ENCODE measurements at regions not wholly inside any gene's neighbourhood (a gene's known extent, or its start where the extent isn't known, plus 50 kb on each side); places are given as distances from the start of the nearest gene placed in this dataset.

- dilution Hi-C loops (cut with MboI; ENCODE audit: extremely low pct_ligation_motif_present, low sequenced_read_pairs) (no loop called here), intact Hi-C loops (cut with micrococcal nuclease) (no loop called here)
- ChIA-PET POLR2A (no interaction called here), CTCF (no interaction called here)
- Histone ChIP-seq H3K4me3 (replicated peaks in 1 of 3; ENCODE audit: insufficient read depth in 1 of 3, low read depth in 1 of 3, low read length in 3 of 3) (no peak overlapping the region), H3K4me1 (ENCODE audit: control insufficient read depth, extremely low read depth, insufficient read depth, low read length) (no peaks in the 10 kb centered on the region), H4K20me1 (replicated peaks; ENCODE audit: control insufficient read depth, extremely low read depth, insufficient read depth, low read length) (no peaks in the 10 kb centered on the region), H3K9me3 (replicated peaks; ENCODE audit: control insufficient read depth, insufficient read depth, low read length) (no peaks in the 10 kb centered on the region), H3K27ac (ENCODE audit: insufficient read depth, low read depth, low read length) (no peak overlapping the region), H2AFZ (ENCODE audit: low read depth, low read length) (no peak overlapping the region), H3K9me1 (replicated peaks; ENCODE audit: control insufficient read depth, extremely low read depth, insufficient read depth, low read length) (no peaks in the 10 kb centered on the region), H3K27me3 (ENCODE audit: control insufficient read depth in 2 of 2, insufficient read depth in 2 of 2, low read length in 2 of 2) (no peaks in the 10 kb centered on the region), H3K79me2 (ENCODE audit: control insufficient read depth, insufficient read depth, low read length) (no peaks in the 10 kb centered on the region), H3K4me2 (ENCODE audit: insufficient read depth, low read length) (no peak overlapping the region), H3K9ac (replicated peaks; ENCODE audit: extremely low read depth, insufficient read depth, low read length) (no peak overlapping the region), H3K36me3 (ENCODE audit: control insufficient read depth in 2 of 2, extremely low read depth in 1 of 2, insufficient read depth in 2 of 2, low read length in 2 of 2) (no peaks in the 10 kb centered on the region)
- no peak for TF ChIP-seq MYC (IDR thresholded peaks at IDR 0.05; ENCODE audit: low read depth, low read length)
- no peak for TF ChIP-seq MAX (IDR thresholded peaks at IDR 0.05; ENCODE audit: insufficient read depth, insufficient read length)
- TF ChIP-seq POLR2A (IDR thresholded peaks at IDR 0.05; ENCODE audit: low read depth, low read length), result no peak
- no peak for TF ChIP-seq GATA2 (IDR thresholded peaks at IDR 0.05; ENCODE audit: insufficient read depth, insufficient read length, low read depth, low read length)
- no peak for TF ChIP-seq EZH2 (IDR thresholded peaks at IDR 0.05; ENCODE audit: borderline replicate concordance, low read depth, low read length, severe bottlenecking)
- TF ChIP-seq CTCF (IDR thresholded peaks at IDR 0.05; ENCODE audit: extremely low read depth in 1 of 2, insufficient read depth in 1 of 2, low read depth in 1 of 2, low read length in 2 of 2), result no peak
- no peak for TF ChIP-seq JUN (IDR thresholded peaks at IDR 0.05; ENCODE audit: borderline replicate concordance, insufficient read depth, insufficient read length, low read depth)
- no peak for TF ChIP-seq FOS (IDR thresholded peaks at IDR 0.05; ENCODE audit: borderline replicate concordance, insufficient read depth, low read length)
- TF ChIP-seq POLR2AphosphoS5 (IDR thresholded peaks at IDR 0.05; ENCODE audit: insufficient read depth, low read depth, low read length), result no peak
- DNase-seq (ENCODE audit: low read depth, low spot score) (no peak), FAIRE-seq (no peak)
- BruUV-seq (replicated peaks), result no TSS peak
Observed at GRCh38 chr18:46411867-46412690, 244.9 kb downstream of the LOXHD1 start.
